Fibroblast of skin of back (primary cell): ENCODE measurements at regions not wholly inside any gene's neighbourhood (a gene's known extent, or its start where the extent isn't known, plus 50 kb on each side); places are given as distances from the start of the nearest gene placed in this dataset.

ENCODE experiments used
- DNase-seq: peaks from one replicate; pipeline ENCODE4 v3.0.0-alpha.2; 2013

DNA sequence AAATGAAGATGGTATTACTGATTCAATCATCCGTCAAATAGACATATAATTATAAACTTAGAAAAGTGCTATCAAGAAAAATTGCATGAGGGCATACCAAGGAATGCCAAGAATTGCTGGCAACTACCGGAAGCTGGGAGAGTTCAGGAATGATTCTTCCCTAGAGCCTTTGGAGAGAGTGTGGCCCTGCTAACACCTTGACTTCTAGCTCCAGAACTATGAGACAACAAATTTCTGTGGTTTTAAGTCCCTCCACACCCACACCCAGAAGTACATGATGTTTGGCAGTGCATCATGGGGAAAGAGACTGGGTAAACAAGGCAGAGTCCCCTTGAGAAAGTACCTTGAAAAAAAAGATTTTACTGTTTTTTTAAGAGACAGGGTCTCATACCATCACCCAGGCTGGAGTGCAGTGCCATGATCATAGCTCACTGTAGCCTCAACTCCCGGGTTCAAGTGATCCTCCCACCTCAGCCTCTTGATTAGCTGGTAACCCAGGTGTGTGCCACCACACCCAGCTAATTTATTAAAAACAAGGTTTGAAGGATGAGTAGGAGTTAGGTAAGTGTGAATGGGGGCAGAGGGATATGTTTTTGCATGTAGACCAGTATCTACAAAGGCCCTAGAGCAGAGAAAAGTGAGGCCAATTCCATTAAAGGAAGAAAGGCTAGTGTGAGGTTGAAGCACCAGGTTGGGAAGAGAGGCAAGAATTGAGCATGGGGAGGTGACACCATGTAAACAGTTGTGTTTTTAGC is 53.1 kb downstream of the GSX2 start:
- peak; percentile 79 for DNase-seq

DNA sequence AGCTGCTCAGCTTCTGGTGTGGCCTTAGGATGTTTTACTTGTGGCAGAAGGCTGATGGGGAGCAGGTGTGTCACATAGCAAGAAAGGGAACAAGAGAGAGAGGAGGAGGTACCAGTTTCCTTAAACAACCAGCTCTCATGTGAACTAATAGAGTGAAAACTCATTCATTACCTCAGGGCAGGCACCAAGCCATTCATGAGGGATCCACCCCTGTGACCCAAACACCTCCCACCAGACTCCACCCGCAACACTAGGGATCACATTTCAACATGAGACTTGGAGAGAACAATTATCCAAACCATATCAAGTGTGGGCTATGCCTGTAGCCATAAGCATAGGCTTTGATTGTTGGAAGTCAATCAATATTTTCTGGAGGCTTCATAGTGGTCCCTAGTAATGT is 56.0 kb downstream of the GSX2 start:
- DNase-seq = no peak

DNA sequence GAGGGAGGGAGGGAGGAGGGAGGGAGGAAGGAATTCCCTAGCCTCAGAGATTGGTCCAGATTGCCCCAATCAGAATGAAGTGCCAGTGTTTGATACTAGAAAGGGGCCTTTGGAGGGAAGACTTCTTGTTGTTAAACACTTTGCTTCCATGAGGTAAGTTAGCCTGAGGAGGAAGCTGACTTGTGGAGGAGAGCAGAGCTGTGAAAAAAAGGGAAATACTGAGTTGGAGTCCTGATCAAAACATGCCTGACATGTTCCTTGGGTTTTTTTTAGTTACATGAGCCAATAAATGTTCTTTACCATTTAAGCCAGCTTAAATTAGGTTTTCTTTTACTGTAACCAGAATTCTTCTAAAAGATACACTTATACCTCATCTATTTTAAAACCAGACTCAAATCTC is 57.6 kb downstream of the GSX2 start:
- DNase-seq = no peak

DNA sequence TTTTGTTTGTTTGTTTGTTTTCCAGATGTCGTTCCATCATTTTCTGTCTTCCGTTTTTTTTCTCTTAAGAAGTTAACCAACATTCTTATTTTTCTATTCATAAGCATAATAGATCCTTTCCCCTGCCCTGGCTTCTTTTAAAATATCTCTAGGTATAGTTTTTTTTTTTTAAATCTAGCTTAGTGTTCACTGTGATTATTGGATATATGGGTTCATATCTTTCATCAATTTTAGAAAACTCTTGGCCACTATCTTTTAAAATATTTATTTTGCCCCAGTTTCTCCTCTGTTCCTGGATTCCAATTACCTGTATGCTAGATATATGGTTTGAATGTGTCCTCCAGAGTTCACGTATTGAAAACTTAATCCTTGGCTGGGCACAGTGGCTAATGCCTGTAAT is 59.6 kb downstream of the GSX2 start:
- no peak for DNase-seq

DNA sequence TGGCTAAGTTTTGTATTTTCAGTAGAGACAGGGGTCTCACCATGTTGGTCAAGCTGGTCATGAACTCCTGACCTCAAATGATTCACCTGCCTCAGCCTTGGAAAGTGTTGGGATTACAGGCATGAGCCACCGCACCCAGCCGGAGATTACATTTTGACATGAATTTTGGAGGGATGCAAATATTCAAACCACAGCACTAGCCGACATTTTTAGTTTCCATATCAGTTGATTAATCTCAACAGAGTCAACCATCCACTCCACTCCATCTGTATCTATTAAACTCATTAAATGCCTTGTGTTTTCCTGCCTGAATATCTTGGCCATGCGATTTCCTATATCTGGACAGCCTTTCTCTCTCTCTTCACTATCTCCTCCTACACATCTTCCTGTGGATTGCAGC is 64.1 kb upstream of the PDGFRA start:
- DNase-seq = no peak

DNA sequence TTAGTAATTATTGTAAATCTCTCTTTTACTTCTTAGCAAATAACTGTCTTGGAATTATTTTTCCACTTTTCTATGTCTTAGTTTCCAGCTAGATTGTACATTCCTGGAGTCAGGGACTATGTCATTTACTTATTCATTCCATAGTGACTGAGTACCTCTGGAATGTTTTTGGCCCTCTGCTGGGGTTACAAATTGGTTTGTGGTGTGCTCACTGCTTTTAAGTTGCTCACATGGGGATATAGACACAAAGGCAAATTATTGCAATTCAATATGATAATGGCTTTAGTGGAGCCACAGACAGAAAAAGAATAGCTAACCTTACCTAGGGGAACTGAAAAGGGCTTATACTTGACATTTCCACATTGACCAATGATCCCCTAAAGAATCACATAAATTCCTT is 63.7 kb upstream of the PDGFRA start:
- peak; percentile 98 for DNase-seq

DNA sequence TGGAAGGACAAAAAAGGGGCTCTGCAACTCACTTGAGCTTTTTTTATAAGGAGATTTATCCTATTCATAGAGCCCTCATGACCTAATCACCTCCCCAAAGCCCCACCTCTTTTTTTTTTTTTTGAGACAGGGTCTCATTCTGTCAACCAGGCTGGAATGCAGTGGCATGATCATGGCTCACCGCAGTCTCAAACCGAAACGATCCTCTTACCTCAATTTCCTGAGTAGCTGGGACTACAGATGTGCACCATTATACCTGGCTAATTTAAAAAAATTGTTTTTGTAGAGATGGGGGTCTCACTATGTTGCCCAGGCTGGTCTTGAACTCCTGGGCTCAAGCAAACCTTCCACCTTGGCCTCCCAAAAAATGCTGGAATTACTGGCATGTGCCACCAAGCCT is 61.6 kb upstream of the PDGFRA start:
- DNase-seq = no peak

DNA sequence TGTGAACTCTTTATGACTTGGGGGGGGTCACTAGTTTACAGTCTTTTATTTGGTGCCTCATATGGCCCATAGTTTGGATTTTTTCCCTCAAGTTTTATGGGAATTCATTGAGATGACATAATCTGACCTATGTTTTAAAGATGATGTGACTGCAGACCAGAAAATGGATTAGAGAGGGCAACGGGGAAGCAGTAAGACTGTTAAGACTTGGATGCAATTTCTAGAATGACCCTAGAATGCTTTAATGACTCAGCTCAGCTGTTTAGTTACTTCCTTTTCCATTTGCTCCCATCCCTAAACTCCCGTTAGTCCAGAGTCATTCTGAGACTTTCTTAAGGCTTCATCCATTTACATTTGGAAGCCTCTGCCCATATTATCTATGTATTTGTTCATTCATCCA is 59.9 kb upstream of the PDGFRA start:
- DNase-seq = peak; percentile 24

DNA sequence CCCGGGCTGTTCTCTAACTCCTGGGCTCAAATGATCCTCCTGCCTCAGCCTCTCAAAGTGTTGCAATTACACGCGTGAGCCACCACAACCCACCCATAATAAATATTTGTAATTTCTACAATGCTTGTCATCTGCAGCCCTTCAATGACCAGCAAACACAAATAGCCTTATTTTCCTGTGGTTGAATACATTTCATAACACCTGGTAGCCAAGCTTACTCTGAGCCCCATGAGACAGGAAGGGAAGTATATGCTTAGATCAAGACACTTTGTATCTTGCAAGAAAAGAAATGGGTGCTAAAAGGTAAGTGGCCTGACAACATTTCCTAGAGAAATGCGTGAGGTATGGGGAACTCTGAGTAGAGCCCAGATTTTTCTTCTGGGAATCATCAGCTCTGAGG is 56.9 kb upstream of the PDGFRA start:
- no peak for DNase-seq

DNA sequence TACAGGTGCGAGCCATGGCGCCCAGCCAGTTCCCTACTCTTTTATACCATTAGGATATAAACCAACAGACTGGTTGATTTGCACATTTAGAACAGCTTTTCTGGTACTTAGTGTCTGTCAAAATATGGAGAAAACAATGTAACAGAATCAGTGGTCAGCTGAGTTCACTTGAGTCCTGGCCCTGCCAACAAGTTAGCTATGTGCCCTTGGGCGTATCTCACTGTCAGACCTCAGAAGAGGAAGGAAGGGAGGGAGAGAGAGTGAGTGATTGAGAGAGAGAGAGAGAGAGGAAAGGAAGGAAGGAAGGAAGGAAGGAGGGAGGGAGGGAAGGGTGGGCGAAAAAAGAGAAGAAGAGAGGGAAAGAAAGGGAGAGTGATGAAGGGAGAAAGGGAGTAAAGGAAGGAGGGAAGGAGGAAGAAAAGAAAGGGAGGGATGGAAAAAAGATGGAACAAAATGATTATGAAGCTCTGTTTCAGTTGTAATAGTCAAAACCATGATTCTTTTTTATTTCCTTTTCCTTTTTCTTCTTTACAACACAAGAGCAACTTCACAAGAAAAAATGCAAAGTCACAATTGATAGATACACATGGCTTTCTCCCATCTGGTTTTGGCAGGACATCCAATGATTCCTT is 55.7 kb upstream of the PDGFRA start:
- no peak for DNase-seq

DNA sequence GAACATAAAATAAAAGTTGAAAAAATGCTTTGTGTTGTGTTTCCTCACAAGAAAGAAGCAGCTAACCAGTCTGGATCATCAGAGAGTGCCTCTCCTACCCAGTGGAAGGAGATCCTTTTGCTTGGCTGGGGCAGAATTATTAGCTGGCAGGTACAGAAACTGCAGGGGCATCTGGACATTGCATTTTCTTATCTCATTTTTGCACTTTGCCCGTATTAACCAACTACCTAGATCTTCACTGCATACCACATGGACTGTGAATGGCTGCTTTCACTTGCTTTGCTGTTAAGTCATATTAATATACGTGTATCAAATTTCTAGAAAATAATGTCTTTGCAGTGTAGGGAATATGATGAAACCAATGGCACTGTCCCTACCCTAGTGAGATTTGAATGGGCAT is 52.9 kb upstream of the PDGFRA start:
- no peak for DNase-seq
